Thyroid gland (tissue), 4 donors: ENCODE measurements at regions not wholly inside any gene's neighbourhood (a gene's known extent, or its start where the extent isn't known, plus 50 kb on each side); places are given as distances from the start of the nearest gene placed in this dataset.
A peak's percentile ranks its signal among the peaks of the same experiment; 100 is the strongest.

Experiments used
- DNase-seq, 2 donors: peaks; one replicate each; pipeline ENCODE4 v3.0.0-alpha.2; 2019
- H3K27ac ChIP-seq, 3 donors: fragments of 200-600 bp; sonication (generic); 1 replicate in 2 of 3; 2 replicates in 1 of 3; pipeline ENCODE4 v1.5.1; 2016 to 2019; ENCODE audit warnings: mild to moderate bottlenecking in 1 of 3, moderate library complexity in 1 of 3
- H3K27me3 ChIP-seq: fragments of 200-600 bp; sonication (generic); one replicate; pipeline ENCODE4 v1.5.1; 2019
- H3K36me3 ChIP-seq, 2 donors: fragments of 200-600 bp; sonication (generic); one replicate each; pipeline ENCODE4 v1.5.1; 2016 to 2019
- H3K4me1 ChIP-seq, 2 donors: fragments of 200-600 bp; sonication (generic); one replicate each; pipeline ENCODE4 v1.5.1; 2017 to 2019
- H3K4me3 ChIP-seq, 3 donors: fragments of 200-600 bp; sonication (generic); replicated peaks in 1 of 3; 1 replicate in 2 of 3; 2 replicates in 1 of 3; pipeline ENCODE4 v1.5.1; 2016; ENCODE audit warnings: mild to moderate bottlenecking in 1 of 3
- H3K9me3 ChIP-seq: fragments of 200-600 bp; sonication (generic); one replicate; pipeline ENCODE4 v1.5.1; 2017
- POLR2A ChIP-seq, 2 donors: fragments of 450-650 bp; IDR thresholded peaks; one replicate each; pipeline ENCODE4 v1.6.1; 2017; ENCODE audit warnings: antibody characterized with exemption in 2 of 2, mild to moderate bottlenecking in 2 of 2, moderate library complexity in 1 of 2
- WGBS, 2 donors: methylation state at CpG; one replicate each; pipeline ENCODE4 v1.1.5; 2017; 5-methylcytosine and 5-hydroxymethylcytosine counted together
- intact Hi-C: fragments of 100-400 bp; cut with DNase I; formaldehyde crosslinking; loops from one replicate; pipeline ENCODE4 v1.15.1; 2023
- TF ChIP-seq, protein P1 (sequence below), 6 experiments: fragments of 200-600 bp in 3 of 6; fragments of 450-650 bp in 3 of 6; sonication (generic) in 3 of 6; IDR thresholded peaks; one replicate each; pipeline ENCODE4 v1.5.1; 2016 to 2019; ENCODE audit warnings: antibody characterized with exemption in 6 of 6, mild to moderate bottlenecking in 2 of 6, inconsistent platforms in 1 of 6, moderate library complexity in 1 of 6

DNA sequence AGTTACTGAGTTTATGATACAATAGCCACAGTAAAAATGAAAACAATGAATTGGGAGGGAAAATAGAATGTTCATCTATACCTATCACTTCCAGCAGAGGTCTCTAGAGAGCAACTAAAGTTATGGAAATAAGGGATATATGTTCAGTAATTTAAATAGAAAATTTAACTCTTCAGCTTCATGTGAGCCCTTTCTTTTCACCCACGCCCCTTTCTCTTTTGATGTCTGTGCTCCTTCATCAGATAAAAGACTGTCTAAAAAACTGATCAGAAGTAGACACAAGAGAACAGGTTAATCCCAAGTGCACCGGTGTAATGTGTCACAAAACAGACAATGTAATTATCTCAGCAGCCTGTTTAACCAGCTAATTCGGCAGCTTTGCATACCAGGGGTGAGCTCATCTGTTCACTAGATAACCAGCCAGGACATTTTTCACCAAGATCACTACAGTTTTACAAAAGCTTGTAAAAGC is 238.5 kb upstream of the ERBB4 start:
- H3K36me3 ChIP-seq: no peaks in the 10 kb centered on the region
- H3K27ac ChIP-seq: no peak overlapping the region
- intact Hi-C loops: no loop called here
- TF ChIP-seq, protein P1, sequence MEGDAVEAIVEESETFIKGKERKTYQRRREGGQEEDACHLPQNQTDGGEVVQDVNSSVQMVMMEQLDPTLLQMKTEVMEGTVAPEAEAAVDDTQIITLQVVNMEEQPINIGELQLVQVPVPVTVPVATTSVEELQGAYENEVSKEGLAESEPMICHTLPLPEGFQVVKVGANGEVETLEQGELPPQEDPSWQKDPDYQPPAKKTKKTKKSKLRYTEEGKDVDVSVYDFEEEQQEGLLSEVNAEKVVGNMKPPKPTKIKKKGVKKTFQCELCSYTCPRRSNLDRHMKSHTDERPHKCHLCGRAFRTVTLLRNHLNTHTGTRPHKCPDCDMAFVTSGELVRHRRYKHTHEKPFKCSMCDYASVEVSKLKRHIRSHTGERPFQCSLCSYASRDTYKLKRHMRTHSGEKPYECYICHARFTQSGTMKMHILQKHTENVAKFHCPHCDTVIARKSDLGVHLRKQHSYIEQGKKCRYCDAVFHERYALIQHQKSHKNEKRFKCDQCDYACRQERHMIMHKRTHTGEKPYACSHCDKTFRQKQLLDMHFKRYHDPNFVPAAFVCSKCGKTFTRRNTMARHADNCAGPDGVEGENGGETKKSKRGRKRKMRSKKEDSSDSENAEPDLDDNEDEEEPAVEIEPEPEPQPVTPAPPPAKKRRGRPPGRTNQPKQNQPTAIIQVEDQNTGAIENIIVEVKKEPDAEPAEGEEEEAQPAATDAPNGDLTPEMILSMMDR (IDR thresholded peaks at IDR 0.05): peak in 4 of 6 experiments; percentile 13 to 73 (median 70)
- no peak for TF ChIP-seq POLR2A (IDR thresholded peaks at IDR 0.05)
- no peaks in the 10 kb centered on the region for H3K9me3 ChIP-seq
- no peaks in the 10 kb centered on the region for H3K27me3 ChIP-seq
- H3K4me3 ChIP-seq: no peak overlapping the region
- DNase-seq: no peak
- WGBS, 2 donors: 10 to 20% methylated on average over 3 of the region's 3 CpGs
- peaks cover 0 to 4% of the 10 kb centered on the region in 2 donors for H3K4me1 ChIP-seq

DNA sequence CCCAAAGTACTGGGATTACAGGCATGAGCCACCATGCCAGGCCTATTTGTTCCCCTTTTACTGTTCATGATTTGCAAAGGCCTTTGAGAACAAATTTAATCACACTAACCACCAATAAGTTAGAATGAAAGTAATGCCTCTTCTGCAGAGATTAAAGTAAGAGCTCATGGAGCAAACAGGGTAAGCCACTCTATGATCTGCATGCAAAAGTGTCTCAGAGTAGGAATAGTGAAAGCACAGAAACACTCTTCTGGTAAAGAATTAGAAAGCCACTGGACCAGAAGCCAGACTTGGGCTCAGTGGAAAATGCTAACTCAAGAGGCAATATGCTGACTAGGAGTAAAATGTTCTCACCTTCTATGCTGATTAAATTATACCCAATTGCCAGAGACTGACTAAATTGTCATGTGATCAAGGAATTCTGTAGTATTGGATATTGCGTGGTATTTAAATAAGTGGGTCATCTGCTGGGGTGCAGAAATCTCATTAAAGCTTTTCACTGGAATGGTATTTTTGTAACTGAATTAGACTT is 235.3 kb upstream of the ERBB4 start:
- Histone ChIP-seq H3K4me3 (no peak overlapping the region), H3K36me3 (no peaks in the 10 kb centered on the region), H3K27me3 (no peaks in the 10 kb centered on the region), H3K4me1 (peaks cover 0 to 4% of the 10 kb centered on the region in 2 donors), H3K9me3 (no peaks in the 10 kb centered on the region), H3K27ac (no peak overlapping the region)
- no peak for TF ChIP-seq POLR2A (IDR thresholded peaks at IDR 0.05)
- TF ChIP-seq, protein P1 (IDR thresholded peaks at IDR 0.05): no peak
- no peak for DNase-seq
- intact Hi-C loops: no loop called here
- 97 to 100% methylated on average over 1 of the region's 1 CpG for WGBS, 2 donors

DNA sequence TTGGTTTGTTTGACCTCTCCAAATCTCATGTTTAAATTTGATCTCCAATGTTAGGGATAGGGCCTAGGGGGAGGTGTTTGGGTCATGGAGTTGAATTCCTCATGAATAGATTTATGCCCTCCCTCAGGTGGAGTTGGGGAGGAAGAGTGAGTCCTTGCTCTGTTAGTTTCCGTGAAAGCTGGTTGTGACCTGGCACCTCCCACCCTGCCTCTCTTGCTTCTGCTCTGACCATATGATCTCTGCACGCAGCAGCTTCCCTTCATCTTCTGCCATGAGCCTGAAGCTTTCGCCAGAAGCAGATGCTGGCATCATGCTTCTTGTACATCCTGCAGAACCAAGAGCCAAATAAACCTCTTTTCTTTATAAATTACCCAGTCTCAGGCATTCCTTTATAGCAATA is 231.6 kb upstream of the ERBB4 start:
- no peaks in the 10 kb centered on the region for H3K4me1 ChIP-seq
- TF ChIP-seq, protein P1 (IDR thresholded peaks at IDR 0.05): no peak
- TF ChIP-seq POLR2A (IDR thresholded peaks at IDR 0.05): no peak
- H3K9me3 ChIP-seq: no peaks in the 10 kb centered on the region
- H3K27me3 ChIP-seq: no peaks in the 10 kb centered on the region
- H3K4me3 ChIP-seq: no peak overlapping the region
- no peak overlapping the region for H3K27ac ChIP-seq
- intact Hi-C loops: no loop called here
- H3K36me3 ChIP-seq: no peaks in the 10 kb centered on the region
- DNase-seq: no peak
- WGBS, 2 donors: 58 to 64% methylated on average over 3 of the region's 3 CpGs

DNA sequence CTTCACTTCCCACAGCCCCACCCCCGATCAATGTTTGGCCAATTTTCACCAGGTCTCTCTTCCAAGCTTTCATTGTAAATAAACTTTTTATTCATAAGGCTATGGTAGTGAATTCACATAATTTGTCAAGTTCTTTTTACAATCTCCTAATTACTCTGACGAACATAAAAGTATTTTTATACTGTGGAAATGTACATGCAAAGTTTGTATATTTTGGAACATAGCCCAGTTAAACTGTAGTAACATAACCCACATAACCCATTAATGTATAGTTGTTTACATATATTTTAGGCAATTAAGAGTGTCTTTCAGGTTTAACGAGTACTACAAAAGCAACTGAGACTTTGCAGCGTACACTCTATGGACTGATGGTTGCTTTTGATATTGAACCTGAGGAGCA is 228.3 kb upstream of the ERBB4 start:
- intact Hi-C loops: no loop called here
- no peak overlapping the region for H3K4me3 ChIP-seq
- H3K4me1 ChIP-seq: no peaks in the 10 kb centered on the region
- 65 to 69% methylated on average over 4 of the region's 4 CpGs for WGBS, 2 donors
- H3K36me3 ChIP-seq: no peaks in the 10 kb centered on the region
- DNase-seq: no peak
- no peak overlapping the region for H3K27ac ChIP-seq
- H3K27me3 ChIP-seq: no peaks in the 10 kb centered on the region
- no peaks in the 10 kb centered on the region for H3K9me3 ChIP-seq
- TF ChIP-seq, protein P1 (IDR thresholded peaks at IDR 0.05): no peak
- no peak for TF ChIP-seq POLR2A (IDR thresholded peaks at IDR 0.05)

DNA sequence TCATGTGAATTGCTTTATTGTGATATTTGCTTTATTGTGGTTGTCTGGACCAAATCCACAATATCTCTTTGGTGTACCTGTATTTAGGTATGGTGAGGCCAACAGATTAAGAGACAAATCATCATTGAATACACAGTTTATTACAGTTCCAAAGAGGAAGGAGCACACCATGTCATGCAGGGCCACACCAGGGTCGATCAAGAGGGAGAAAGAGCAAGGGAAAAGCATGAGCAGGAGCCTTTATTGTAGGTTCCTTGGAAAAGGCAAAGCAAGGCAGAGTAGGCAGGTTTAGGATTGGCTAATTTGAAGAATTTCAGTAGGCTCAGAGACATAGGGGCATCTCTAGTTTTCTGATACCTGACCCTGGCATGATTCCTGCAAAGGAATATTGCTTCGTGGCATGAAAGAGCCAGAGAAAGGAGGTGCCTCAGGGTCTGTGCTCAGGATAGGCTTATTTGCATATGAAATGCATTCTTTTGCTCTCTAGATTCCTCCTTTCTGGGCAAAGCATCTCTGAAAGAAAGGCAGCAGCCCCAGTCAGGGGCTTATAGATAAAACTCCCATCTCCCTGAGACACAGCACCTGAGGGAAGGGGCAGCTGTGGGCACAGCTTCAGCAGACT is 214.2 kb upstream of the ERBB4 start:
- no peaks in the 10 kb centered on the region for H3K9me3 ChIP-seq
- H3K4me1 ChIP-seq: no peaks in the 10 kb centered on the region
- no peak for DNase-seq
- H3K4me3 ChIP-seq: no peak overlapping the region
- no peak for TF ChIP-seq POLR2A (IDR thresholded peaks at IDR 0.05)
- TF ChIP-seq, protein P1 (IDR thresholded peaks at IDR 0.05): no peak
- no peak overlapping the region for H3K27ac ChIP-seq
- intact Hi-C loops: no loop called here
- WGBS, 2 donors: 70% methylated on average over 2 of the region's 2 CpGs
- no peaks in the 10 kb centered on the region for H3K27me3 ChIP-seq
- H3K36me3 ChIP-seq: no peaks in the 10 kb centered on the region
